ENCODE measurements at regions not wholly inside any gene's neighbourhood (a gene's known extent, or its start where the extent isn't known, plus 50 kb on each side); places are given as distances from the start of the nearest gene placed in this dataset.

GRCh38 chr3:30073040-30073439 lies 533.4 kb upstream of the TGFBR2 start:
- TF ChIP-seq, protein P1, sequence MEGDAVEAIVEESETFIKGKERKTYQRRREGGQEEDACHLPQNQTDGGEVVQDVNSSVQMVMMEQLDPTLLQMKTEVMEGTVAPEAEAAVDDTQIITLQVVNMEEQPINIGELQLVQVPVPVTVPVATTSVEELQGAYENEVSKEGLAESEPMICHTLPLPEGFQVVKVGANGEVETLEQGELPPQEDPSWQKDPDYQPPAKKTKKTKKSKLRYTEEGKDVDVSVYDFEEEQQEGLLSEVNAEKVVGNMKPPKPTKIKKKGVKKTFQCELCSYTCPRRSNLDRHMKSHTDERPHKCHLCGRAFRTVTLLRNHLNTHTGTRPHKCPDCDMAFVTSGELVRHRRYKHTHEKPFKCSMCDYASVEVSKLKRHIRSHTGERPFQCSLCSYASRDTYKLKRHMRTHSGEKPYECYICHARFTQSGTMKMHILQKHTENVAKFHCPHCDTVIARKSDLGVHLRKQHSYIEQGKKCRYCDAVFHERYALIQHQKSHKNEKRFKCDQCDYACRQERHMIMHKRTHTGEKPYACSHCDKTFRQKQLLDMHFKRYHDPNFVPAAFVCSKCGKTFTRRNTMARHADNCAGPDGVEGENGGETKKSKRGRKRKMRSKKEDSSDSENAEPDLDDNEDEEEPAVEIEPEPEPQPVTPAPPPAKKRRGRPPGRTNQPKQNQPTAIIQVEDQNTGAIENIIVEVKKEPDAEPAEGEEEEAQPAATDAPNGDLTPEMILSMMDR (conservative IDR thresholded peaks at IDR 0.05; ENCODE audit: low read depth, low read length), result no peak
- TF ChIP-seq USF2 (IDR thresholded peaks at IDR 0.05; ENCODE audit: low read depth, low read length) (no peak), RAD21 (IDR thresholded peaks at IDR 0.05; ENCODE audit: low read length) (no peak), POLR2A (IDR thresholded peaks at IDR 0.05; ENCODE audit: low read depth, low read length) (no peak), RCOR1 (IDR thresholded peaks at IDR 0.05; ENCODE audit: insufficient replicate concordance, low read length) (no peak), MXI1 (IDR thresholded peaks at IDR 0.05; ENCODE audit: borderline replicate concordance, low read depth, low read length) (no peak), BHLHE40 (IDR thresholded peaks at IDR 0.05; ENCODE audit: low read depth, low read length) (no peak), FOS (IDR thresholded peaks at IDR 0.05; ENCODE audit: low read depth, low read length) (no peak), CEBPB (IDR thresholded peaks at IDR 0.05; ENCODE audit: low read depth, low read length) (no peak), SMC3 (IDR thresholded peaks at IDR 0.05; ENCODE audit: low read depth, low read length) (no peak), MAZ (IDR thresholded peaks at IDR 0.05; ENCODE audit: borderline replicate concordance, low read depth, low read length) (no peak)

Measured in IMR-90 (cell line).